Amniotic stem cell (primary cell): ENCODE measurements at regions not wholly inside any gene's neighbourhood (a gene's known extent, or its start where the extent isn't known, plus 50 kb on each side); places are given as distances from the start of the nearest gene placed in this dataset.
A peak's percentile ranks its signal among the peaks of the same experiment; 100 is the strongest.

Experiments
- DNase-seq: peaks from one replicate; lab custom pipeline; 2025; lab: John Stamatoyannopoulos, UW

GRCh38 chr3:115325539-115325938 lies 178.5 kb upstream of the ZBTB20 start:
- DNase-seq: no peak

- DNase-seq: no peak
Measured at GRCh38 chr3:115330430-115330829, 183.3 kb upstream of the ZBTB20 start.

DNA sequence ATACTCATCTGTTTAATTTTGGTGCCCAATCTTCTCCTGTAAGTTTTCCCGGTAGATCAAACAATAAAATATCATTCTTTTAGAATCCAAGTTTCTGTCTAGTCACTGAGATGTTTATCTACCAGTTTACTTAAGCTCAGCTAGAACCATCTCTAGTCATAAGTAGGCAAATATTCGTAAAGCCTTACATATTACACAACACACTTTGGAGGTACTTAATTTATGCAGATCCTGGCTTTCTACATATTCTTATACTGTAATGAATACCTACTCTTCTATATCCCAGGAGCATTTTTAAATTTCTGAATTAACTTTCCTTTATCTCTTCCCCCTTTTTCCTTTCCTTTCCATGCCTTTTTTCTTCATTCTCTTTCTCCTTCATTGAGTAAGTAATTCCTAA lies 185.9 kb upstream of the ZBTB20 start:
- DNase-seq: no peak

DNA sequence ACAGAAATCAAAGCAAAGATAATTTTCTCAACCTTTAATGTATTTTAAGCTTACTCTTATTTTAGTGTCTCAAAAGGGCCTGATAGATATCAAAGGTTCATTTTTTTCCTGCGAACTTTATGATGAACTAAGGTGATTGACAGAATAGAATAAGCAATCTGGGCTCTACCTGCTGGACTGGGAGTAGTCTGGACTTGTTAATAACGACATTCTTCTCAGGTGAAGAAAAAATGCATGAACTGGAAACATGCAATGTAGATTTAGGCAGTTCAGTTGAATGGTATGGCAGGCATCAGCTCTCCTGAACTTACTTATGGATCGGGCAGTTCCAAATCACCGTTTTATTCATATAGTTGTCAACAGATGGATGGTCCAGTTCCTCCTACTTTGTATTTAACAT lies 189.7 kb upstream of the ZBTB20 start:
- no peak for DNase-seq

DNA sequence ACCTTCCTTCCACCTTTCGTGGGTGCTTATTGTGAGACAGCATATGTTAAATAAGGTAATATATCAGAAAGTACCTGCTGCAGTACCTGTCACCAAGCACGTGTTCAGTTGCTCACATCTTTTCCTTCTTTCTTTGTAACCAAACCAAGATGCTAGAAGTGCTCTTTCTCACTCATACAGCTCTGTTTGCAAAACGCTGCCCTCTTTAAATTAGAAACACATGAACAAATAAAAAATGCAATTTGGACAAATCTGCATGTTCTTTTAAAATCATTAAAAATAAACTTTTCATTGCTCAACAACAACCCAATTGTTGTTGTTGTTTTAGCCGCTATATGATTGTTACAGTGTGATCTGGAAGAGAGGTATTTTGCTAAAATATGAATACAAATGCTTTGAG lies 193.5 kb upstream of the ZBTB20 start:
- no peak for DNase-seq

GRCh38 chr3:115341208-115341607 lies 194.1 kb upstream of the ZBTB20 start:
- peak; percentile 69 for DNase-seq

DNA sequence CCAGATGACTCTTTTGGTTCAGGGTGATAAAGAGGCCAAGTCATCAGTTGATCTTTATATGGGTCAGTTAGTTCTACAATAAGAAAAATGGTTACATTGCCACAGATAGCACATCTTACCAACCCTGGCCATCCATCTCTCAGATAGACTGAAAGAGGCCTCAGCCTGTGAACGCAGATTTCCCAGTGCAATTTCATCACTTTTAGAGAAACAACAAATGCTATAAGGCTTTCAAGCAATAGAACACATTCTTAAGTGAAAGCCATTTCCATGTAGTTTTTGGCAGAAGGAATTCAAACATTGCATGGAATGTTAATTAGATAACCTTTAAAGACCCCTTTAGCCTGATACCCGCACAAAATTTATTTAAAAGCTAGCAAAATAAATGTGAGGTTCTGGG lies 200.6 kb upstream of the ZBTB20 start:
- DNase-seq: no peak

- no peak for DNase-seq
Measured at GRCh38 chr3:115348412-115348811, 201.3 kb upstream of the ZBTB20 start.

GRCh38 chr3:115348951-115349745 lies 202.1 kb upstream of the ZBTB20 start:
- no peak for DNase-seq

- DNase-seq: no peak
Measured at GRCh38 chr3:115350606-115351005, 203.5 kb upstream of the ZBTB20 start.

GRCh38 chr3:115351193-115351592 lies 204.1 kb upstream of the ZBTB20 start:
- DNase-seq: no peak

DNA sequence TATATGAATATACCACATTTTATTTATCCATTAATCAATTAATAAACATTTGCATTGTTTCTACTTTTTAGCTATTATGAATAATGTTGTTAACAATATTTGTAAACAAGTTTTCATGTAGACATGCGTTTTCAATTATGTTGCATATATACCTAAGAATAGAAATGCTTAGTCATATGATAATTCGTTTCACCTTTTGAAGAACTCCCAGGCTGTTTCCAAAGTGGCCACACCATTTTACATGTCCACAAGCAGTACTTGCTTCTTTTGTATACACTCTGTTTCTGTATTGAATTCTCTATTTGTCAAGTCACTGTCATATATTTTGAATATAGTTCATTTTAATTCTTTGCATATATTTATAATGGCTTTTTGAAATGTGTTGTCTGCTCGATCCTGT lies 206.9 kb upstream of the ZBTB20 start:
- DNase-seq: no peak

DNA sequence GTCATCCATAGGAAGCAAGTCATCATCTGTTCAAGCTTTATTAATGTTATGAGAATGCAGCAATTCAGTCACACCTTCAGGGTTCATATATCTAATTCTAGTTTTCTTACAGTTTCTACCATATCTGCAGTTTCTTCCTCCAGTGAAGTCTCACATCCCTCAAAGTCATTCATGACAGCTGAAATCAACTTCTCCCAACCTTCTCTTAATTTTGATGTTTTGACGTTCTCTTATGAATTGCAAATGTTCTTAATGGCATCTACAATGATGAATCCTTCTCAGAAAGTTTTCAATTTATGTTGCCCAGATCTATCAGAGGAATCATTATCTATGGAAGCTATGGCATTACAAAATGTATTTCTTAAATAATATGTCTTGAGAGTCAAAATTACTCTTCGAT lies 210.4 kb upstream of the ZBTB20 start:
- no peak for DNase-seq

DNA sequence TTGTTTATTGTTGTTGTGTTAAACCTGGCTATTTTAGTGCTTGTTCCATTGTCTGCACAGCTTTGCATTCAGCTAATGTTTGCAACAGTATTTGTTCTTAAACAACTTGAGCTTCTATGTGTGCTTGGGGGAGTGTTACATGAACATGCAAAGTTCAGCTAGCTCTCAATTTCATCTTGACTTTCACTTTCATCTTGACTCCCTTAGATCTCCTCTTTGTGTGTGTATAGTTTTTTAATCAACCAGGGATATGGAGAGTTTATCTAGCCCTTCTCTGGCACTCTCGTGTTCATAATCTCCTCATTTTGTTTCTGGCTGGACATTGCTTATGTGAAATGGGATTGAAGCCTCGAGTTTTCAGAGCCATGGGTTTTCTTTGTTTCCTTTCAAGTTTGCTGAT lies 212.4 kb upstream of the ZBTB20 start:
- no peak for DNase-seq

- no peak for DNase-seq
Measured at GRCh38 chr3:115361806-115362205, 214.7 kb upstream of the ZBTB20 start.

DNA sequence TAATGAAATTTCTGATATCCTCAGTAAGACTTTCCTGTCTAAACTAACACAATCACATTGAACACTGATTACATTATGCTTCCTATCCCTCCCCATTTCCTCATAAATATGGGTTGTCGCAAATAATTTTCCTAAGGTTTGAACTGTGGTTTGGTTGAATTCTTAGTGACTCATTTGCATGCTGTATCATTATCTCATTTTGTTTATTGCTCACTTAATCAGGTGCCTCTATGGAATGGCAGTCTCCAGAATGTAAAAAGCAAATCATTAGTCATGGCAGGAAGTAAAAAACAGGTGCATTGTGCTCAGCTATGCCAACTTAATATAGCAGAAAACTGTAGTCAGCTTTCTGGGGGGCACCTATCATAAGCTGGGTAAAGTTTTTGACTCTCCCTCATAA lies 216.0 kb upstream of the ZBTB20 start:
- DNase-seq: no peak

GRCh38 chr3:115369021-115369420 lies 221.9 kb upstream of the ZBTB20 start:
- no peak for DNase-seq

GRCh38 chr3:115375362-115375761 lies 228.3 kb upstream of the ZBTB20 start:
- no peak for DNase-seq

GRCh38 chr3:115380883-115381572 lies 233.9 kb upstream of the ZBTB20 start:
- DNase-seq: no peak

- DNase-seq: no peak
Measured at GRCh38 chr3:115381573-115381912, 234.5 kb upstream of the ZBTB20 start.

- DNase-seq: no peak
Measured at GRCh38 chr3:115381931-115382330, 234.8 kb upstream of the ZBTB20 start.

- DNase-seq: no peak
Measured at GRCh38 chr3:115384381-115384780, 237.3 kb upstream of the ZBTB20 start.

DNA sequence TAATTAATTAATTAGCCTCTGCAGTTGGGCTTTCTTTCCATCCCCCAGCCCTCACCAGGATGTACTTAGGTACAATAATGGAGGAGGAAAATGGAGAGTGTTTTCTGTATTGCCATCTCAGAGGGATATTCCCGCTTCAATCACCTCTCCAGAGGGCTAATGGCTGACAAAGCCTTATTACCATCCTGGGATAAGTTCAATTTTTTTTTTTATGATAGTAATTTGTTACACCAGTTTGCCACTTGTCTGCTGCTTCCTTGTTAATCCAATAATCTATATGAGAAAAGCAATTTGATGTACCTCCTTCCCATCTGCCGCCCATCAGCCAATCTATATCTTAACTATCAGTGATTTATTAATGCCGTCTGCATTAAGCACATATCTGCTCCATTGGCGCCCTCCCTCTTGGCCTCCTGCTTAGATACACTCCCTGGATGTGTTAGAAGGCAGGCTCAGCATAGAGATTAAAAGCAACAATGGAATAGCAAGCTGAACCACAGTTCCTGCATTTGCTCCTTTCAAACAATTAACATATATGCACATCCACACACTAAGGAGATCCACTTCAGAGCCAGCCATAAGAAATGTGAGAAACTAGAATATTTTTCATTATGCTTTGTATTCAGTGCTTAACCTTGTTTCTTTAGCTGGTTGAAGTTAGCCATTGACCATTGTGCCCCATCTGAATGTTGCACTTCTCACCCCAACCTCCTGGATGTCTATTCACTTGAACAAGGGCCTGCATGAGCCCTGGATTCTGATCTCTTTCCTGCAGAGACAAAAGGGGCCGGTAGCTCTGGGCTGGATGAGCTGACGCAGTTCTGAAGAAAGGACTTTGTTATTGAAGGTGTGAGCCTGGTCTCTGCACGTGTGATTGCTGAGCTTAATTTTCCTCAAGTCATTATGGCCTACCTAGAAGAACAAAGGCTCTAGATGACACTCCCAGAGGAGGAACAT lies 237.3 kb upstream of the GAP43 start:
- no peak for DNase-seq
